RPMI7951 (cell line): ENCODE measurements at regions not wholly inside any gene's neighbourhood (a gene's known extent, or its start where the extent isn't known, plus 50 kb on each side); places are given as distances from the start of the nearest gene placed in this dataset.

ENCODE experiments used
- DNase-seq: peaks from one replicate; pipeline ENCODE4 v3.0.0-alpha.2; 2012; ENCODE audit warnings: low read depth

GRCh38 chr1:194341587-194341986 lies 1155.2 kb upstream of the B3GALT2 start:
- no peak for DNase-seq

GRCh38 chr1:194339471-194339870 lies 1153.1 kb upstream of the B3GALT2 start:
- no peak for DNase-seq

DNA sequence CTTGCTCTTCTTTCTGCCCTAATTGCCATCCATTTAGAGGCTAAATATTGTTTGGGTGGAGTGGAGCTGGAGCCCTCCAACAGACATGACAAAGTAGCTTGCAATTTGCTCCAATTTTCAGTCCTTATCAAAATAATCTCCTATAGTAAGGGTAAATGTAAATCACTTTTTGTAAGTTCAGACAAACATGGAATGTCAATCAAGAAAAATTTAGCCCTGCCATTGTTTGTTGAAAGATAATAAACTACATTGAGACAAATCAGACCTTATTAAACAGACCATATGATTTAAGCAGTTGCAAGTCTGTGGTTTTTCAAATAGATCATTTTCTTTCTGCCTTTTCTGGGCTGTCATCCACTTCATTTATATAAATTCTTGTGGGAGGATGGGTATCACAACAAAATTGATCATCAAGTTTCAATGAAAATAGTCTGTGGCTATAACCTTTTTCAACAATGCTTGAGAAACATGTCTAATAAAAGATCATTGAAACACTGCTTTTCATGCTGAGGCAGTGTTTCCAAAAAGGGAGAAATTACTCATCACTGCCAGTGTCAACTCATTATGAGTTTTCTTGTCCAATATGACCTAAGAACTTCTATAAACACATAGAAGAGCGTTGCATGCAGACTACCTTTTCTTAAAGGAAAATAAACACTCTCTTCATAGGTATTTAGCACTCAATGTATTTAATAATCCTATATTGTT lies 1152.0 kb upstream of the B3GALT2 start:
- DNase-seq = no peak

GRCh38 chr1:194333240-194333639 lies 1146.8 kb upstream of the B3GALT2 start:
- DNase-seq = no peak

GRCh38 chr1:194331758-194332157 lies 1145.3 kb upstream of the B3GALT2 start:
- DNase-seq = no peak

DNA sequence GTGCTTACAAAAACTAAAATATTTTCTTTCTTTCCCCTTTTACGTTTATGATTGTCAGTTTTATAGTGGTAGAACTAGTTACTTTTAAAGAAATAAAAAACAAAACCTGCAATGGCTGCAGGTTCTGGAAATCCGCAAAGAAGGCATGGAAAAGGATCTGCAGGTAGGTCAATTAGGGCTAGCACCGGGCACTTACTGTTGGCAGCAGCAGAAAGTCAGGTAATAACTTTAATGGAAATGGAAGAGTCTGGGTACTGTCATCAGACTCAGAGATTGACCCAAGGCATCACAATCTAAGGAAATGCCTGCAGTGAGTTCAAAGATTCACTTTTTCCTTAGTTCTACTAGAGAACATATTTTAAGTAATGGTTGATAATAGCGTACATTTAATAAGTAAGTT lies 1136.3 kb upstream of the B3GALT2 start:
- no peak for DNase-seq

DNA sequence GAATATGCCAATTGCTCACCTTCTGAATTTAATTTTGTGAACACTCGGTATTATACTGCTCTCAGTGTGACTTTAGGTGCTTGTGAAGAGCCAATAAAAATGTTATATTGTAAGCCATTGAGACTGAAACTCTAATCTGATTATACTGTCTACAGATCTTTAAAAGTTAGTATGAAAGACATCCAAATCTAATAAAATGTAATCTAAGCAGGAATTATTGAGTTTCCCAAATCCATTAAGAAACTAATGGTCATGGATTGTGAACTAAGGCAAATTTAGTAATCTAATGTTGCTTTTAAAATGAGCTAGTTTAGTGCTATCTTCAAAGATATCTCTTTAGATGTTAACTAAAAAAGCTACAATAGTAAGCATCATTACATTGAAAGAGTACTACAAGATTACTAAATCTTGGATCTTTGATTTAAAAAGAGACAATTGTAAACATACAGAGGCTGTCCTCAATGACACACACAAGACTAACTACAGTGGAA lies 1132.4 kb upstream of the B3GALT2 start:
- no peak for DNase-seq

- no peak for DNase-seq
Measured at GRCh38 chr1:194309697-194310096, 1123.3 kb upstream of the B3GALT2 start.

GRCh38 chr1:194309269-194309668 lies 1122.9 kb upstream of the B3GALT2 start:
- no peak for DNase-seq

- DNase-seq = no peak
Measured at GRCh38 chr1:194300776-194301175, 1114.4 kb upstream of the B3GALT2 start.

DNA sequence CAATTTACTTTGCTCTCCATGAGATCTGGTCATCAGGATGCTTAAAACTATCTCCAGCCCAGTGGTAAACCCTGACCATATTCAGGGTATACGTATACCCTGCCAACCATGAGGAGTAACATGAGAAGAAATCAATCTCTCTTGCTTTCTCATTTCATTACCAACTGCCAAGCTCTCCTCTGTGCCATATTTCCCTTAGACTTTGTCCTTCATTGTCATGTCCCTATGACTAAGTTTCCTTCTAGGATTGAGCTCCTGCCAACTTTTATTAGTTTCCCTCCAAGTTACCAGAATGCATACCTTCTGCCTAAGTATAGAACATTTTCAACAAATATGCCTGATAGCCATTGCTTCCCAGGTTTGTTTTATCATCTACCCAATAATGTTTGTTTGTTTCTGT lies 1113.9 kb upstream of the B3GALT2 start:
- no peak for DNase-seq

GRCh38 chr1:194298007-194298598 lies 1111.7 kb upstream of the B3GALT2 start:
- no peak for DNase-seq

DNA sequence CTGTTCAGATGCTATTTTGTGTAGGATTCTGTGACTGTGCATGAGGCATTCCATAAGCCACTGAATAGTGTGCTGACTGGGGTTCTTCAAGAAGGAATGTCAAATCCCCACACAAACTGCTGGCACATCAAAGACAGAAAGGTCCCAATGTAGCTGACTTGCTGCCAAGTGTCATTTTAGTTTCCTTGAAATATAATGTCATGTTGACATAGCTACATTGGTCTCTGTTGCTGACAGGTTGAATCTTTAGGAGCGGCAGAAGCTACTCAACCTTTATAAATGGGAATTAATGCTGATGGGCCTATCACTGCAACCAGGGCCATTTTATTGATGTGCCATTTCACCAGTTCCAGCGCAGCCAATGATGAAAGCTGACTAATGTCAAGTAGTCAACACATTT lies 1110.7 kb upstream of the B3GALT2 start:
- DNase-seq = no peak

DNA sequence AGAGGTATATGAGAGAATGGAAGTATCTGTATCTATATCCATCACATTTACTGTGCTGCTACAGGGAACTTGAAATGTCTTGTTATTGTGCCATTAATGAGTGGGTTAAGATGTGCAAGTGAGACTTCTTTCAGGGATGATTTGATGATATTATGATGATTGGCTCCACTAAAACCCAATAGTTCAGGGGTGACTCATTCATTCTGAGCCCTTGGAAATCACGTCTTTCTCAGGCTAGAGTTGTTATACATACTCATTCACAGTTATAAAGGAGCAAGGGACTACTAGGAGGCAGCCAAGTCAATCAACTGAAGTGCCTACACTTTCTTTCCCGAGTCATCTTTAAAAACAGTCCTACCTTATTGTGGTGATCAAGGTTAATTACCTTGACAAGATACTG lies 1109.8 kb upstream of the B3GALT2 start:
- no peak for DNase-seq

GRCh38 chr1:194295685-194296084 lies 1109.3 kb upstream of the B3GALT2 start:
- no peak for DNase-seq

- no peak for DNase-seq
Measured at GRCh38 chr1:194293851-194294405, 1107.5 kb upstream of the B3GALT2 start.

DNA sequence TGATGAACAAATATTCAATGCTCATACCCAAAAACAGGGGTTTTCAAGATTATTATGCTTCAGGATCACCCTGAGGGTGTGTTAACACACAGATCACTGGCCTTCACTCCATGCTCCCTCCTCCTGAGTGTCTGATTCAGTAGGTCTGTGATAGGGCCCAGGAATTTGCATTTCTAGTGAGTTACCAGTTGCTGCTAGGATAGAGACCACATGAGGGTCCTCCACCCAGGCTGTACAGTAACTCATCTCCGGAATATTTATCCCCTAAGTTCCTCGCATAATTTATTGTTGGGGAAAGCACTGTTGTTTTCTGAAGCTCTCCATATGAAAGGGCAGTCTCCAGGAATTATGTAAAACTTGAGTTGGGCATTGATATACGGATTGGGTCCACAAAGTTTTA lies 1106.6 kb upstream of the B3GALT2 start:
- no peak for DNase-seq

DNA sequence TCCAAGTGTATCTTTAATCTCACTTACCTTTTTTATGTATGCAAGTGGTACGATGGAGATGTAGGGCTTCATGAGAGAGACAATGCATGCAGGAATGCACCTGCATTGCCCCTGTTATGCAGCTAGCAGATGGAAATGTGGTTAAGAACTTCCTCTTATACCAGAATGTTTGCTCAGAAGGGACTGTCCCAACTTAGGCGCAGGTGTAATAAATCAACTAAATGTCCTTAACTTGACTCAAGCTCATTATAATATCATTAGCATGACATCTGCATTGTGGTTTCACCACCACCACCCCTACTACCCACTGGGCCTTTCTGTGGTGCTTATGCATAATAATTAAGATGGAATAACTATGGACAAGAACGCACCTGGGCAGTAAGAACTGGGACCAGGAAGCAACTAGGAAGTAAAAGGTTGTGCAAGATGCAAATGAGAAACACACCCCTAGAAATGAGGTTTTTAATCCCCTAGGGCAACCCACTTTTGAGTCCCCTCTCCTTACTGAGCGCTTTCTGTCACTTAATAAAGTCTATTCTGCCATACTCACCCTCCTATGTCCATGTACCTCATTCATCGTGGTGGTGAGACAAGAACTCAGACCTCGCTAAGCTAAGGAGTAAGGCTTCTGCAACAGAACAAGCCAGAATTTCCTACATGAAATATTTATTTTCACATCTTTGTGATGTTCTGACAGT lies 1103.3 kb upstream of the B3GALT2 start:
- DNase-seq = no peak

DNA sequence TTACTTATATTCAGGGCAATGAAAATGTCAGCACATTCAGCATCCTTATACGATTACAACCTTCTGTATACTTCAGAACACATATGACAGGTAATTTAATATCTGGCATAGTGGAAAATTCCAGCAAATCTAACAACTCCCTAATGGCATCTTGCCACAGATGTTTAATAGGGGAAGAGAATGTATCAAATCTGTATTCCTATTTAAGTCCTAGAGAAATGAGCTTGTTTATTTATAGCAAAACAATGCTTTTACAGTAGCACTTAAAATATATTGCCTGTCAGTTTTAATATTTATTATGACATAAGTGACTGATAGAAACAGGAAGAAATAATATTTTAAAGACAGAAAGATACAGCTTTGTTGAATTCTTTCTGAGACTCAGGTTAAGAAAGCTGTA lies 1101.8 kb upstream of the B3GALT2 start:
- DNase-seq = no peak

DNA sequence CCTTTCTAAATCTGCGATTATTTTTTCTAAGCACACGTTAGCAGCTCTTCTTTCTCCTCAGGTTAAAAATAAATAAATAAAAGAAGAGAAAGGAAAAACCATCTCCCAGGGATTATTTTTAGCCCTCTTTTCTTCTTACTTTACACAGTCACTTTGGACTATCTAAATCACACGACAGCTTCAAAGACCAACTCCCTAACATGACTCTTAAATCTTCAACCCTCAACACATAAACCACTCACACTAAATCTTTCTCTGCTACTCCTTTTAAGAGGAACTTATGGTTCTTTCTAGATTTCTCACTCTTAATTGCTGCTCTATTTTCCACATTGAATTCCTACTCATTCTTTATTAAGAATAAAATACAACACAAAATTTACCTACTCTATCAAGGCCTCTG lies 1095.0 kb upstream of the B3GALT2 start:
- DNase-seq = no peak

DNA sequence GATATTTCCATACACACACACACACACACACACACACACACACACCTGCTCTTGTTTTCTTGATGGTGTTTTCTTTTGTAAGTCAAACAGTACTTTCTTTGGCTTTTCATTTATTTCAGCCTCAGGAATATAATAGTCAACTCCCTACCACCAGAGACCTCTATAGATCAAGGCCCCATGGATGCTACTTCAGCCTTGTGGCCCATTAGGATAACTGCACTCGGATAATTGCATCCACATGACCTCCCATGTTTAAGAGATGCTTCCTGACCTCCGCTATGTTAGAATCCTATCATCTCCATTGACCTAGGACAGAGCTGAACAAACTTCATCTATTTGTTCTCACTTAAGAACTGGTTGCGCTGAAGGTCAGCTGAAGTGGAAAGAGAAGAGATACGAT lies 1094.0 kb upstream of the B3GALT2 start:
- DNase-seq = no peak

DNA sequence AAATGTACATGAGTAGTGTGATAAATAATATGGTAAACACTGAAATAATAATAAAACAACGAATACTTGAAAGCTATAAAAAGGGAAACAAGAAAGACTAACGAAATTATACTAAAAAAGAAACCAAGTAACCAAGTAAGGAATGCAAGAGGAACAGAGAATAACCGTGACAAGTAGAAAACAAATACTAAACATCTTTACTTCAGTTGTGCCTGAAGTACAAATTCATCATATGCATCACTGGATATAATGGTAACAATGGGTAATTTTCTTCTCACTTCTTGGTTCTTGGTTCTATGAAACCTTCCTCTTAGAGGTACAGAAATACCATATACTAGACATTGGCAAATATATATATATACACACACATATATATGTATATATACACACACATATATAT lies 1093.6 kb upstream of the B3GALT2 start:
- no peak for DNase-seq

- DNase-seq = no peak
Measured at GRCh38 chr1:194277927-194278326, 1091.5 kb upstream of the B3GALT2 start.
